ENCODE measurements at regions not wholly inside any gene's neighbourhood (a gene's known extent, or its start where the extent isn't known, plus 50 kb on each side); places are given as distances from the start of the nearest gene placed in this dataset.

DNA sequence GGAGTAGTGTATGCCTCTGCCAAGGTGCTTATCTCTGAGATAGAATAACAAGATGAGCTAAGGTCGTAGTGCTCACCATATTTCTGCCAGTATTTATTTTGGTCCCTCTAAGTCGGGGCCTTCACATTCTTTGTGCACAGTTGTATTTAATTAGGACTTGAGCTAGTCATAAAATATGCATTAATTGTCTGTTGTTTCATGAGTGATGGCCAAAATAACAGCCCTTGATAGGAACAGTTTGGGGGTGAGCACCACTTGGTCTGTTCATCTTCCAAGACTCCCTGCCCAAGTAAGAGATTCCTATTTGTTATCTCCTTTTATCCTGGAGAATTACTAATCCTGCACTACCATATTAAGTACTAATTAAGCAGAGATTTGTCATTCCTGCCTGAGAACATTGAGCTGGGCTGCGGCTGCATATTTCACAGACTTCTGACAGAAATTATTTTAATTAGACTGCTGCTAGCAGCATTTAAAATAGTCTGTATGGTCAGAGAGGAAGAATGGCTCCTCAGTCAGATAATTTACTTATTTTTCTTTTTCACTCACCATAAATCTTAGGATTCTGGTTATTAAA lies 435.1 kb downstream of the MTX2 start:
- TF ChIP-seq RBAK (CRISPR knock-in tag; IDR thresholded peaks at IDR 0.05): no peak
- TF ChIP-seq, protein P1, sequence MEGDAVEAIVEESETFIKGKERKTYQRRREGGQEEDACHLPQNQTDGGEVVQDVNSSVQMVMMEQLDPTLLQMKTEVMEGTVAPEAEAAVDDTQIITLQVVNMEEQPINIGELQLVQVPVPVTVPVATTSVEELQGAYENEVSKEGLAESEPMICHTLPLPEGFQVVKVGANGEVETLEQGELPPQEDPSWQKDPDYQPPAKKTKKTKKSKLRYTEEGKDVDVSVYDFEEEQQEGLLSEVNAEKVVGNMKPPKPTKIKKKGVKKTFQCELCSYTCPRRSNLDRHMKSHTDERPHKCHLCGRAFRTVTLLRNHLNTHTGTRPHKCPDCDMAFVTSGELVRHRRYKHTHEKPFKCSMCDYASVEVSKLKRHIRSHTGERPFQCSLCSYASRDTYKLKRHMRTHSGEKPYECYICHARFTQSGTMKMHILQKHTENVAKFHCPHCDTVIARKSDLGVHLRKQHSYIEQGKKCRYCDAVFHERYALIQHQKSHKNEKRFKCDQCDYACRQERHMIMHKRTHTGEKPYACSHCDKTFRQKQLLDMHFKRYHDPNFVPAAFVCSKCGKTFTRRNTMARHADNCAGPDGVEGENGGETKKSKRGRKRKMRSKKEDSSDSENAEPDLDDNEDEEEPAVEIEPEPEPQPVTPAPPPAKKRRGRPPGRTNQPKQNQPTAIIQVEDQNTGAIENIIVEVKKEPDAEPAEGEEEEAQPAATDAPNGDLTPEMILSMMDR (CRISPR knock-in tag; IDR thresholded peaks at IDR 0.05): no peak
- TF ChIP-seq, protein P2, sequence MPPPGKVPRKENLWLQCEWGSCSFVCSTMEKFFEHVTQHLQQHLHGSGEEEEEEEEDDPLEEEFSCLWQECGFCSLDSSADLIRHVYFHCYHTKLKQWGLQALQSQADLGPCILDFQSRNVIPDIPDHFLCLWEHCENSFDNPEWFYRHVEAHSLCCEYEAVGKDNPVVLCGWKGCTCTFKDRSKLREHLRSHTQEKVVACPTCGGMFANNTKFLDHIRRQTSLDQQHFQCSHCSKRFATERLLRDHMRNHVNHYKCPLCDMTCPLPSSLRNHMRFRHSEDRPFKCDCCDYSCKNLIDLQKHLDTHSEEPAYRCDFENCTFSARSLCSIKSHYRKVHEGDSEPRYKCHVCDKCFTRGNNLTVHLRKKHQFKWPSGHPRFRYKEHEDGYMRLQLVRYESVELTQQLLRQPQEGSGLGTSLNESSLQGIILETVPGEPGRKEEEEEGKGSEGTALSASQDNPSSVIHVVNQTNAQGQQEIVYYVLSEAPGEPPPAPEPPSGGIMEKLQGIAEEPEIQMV (CRISPR knock-in tag; IDR thresholded peaks at IDR 0.05; ENCODE audit: low read depth): no peak
- no peak for TF ChIP-seq ZNF468 (CRISPR knock-in tag; IDR thresholded peaks at IDR 0.05)
- no peak for TF ChIP-seq BRCA1 (CRISPR knock-in tag; IDR thresholded peaks at IDR 0.05)
- TF ChIP-seq MAFK (conservative IDR thresholded peaks at IDR 0.05 in 1 of 2, IDR thresholded peaks at IDR 0.05 in 1 of 2; ENCODE audit: low read length in 2 of 2): no peak
- TF ChIP-seq POLR2A (IDR thresholded peaks at IDR 0.05; ENCODE audit: insufficient read depth in 1 of 2, low read depth in 2 of 2, low read length in 2 of 2): no peak
- no peak for TF ChIP-seq TBL1XR1 (IDR thresholded peaks at IDR 0.05; ENCODE audit: borderline replicate concordance, low read length, partially characterized antibody)
- no peak for TF ChIP-seq TFAP4 (IDR thresholded peaks at IDR 0.05; ENCODE audit: borderline replicate concordance, low read depth)

Measured in HepG2 (cell line).